Liver (tissue), 8 donors: ENCODE measurements at regions not wholly inside any gene's neighbourhood (a gene's known extent, or its start where the extent isn't known, plus 50 kb on each side); places are given as distances from the start of the nearest gene placed in this dataset.

Source experiments
- DNase-seq: peaks from one replicate; pipeline ENCODE4 v3.0.0-alpha.2; 2017; ENCODE audit warnings: low spot score
- H3K27ac ChIP-seq, 2 donors: one replicate each; pipeline ENCODE4 v1.7.0; 2013; ENCODE audit warnings: inconsistent platforms in 2 of 2, low read length in 2 of 2, control low read depth in 1 of 2, low read depth in 1 of 2, mild to moderate bottlenecking in 1 of 2
- H3K27me3 ChIP-seq, 4 donors: one replicate each; pipeline versions ENCODE4 v1.6.1 to v1.7.0; 2013; ENCODE audit warnings: low read length in 3 of 4, inconsistent platforms in 1 of 4, mild to moderate bottlenecking in 1 of 4, moderate library complexity in 1 of 4; ENCODE audit not compliant: control insufficient read depth in 4 of 4, insufficient read depth in 4 of 4
- H3K36me3 ChIP-seq, 4 donors: one replicate each; pipeline versions ENCODE4 v1.6.1 to v1.7.0; 2013; ENCODE audit warnings: low read length in 3 of 4, mild to moderate bottlenecking in 3 of 4, low read depth in 1 of 4, moderate library complexity in 1 of 4; ENCODE audit not compliant: control insufficient read depth in 4 of 4, insufficient read depth in 3 of 4
- H3K4me1 ChIP-seq, 4 donors: one replicate each; pipeline versions ENCODE4 v1.6.1 to v1.7.0; 2013; ENCODE audit warnings: low read length in 3 of 4, mild to moderate bottlenecking in 3 of 4, moderate library complexity in 1 of 4; ENCODE audit not compliant: control insufficient read depth in 4 of 4, insufficient read depth in 4 of 4
- H3K4me3 ChIP-seq, 3 donors: one replicate each; pipeline versions ENCODE4 v1.6.1 to v1.7.0; 2013; ENCODE audit warnings: low read length in 3 of 3, control low read depth in 1 of 3, low read depth in 1 of 3, mild to moderate bottlenecking in 1 of 3
- H3K9ac ChIP-seq, 2 donors: one replicate each; pipeline ENCODE4 v1.7.0; 2013; ENCODE audit warnings: low read length in 2 of 2, mild to moderate bottlenecking in 2 of 2, moderate library complexity in 2 of 2, control low read depth in 1 of 2, low read depth in 1 of 2
- H3K9me3 ChIP-seq, 4 donors: one replicate each; pipeline versions ENCODE4 v1.6.1 to v1.7.0; 2013; ENCODE audit warnings: low read length in 3 of 4; ENCODE audit not compliant: control insufficient read depth in 4 of 4
- EGR1 ChIP-seq, 2 donors: IDR thresholded peaks; 2 replicates each; pipeline ENCODE4 v1.6.1; 2016 to 2018; ENCODE audit warnings: antibody characterized with exemption in 2 of 2, low read depth in 2 of 2
- FOXA1 ChIP-seq: IDR thresholded peaks from 2 replicates; pipeline ENCODE4 v1.6.1; 2016; ENCODE audit warnings: antibody characterized with exemption
- FOXA2 ChIP-seq: IDR thresholded peaks from 2 replicates; pipeline ENCODE4 v1.6.1; 2016; ENCODE audit warnings: antibody characterized with exemption
- GABPA ChIP-seq, 2 donors: IDR thresholded peaks in 1 of 2; conservative IDR thresholded peaks in 1 of 2; 2 replicates each; pipeline ENCODE4 v1.6.1; 2016; ENCODE audit warnings: antibody characterized with exemption in 2 of 2, mild to moderate bottlenecking in 1 of 2, moderate library complexity in 1 of 2
- HNF4A ChIP-seq, 2 donors: conservative IDR thresholded peaks; 2 replicates each; pipeline ENCODE4 v1.6.1; 2016; ENCODE audit warnings: antibody characterized with exemption in 2 of 2, mild to moderate bottlenecking in 2 of 2
- HNF4G ChIP-seq: IDR thresholded peaks from 2 replicates; pipeline ENCODE4 v1.6.1; 2016; ENCODE audit warnings: antibody characterized with exemption
- JUND ChIP-seq, 2 donors: IDR thresholded peaks; 2 replicates each; pipeline ENCODE4 v1.6.1; 2016; ENCODE audit warnings: antibody characterized with exemption in 2 of 2
- NR2F2 ChIP-seq: IDR thresholded peaks from 2 replicates; pipeline ENCODE4 v1.6.1; 2016; ENCODE audit warnings: antibody characterized with exemption
- RAD21 ChIP-seq, 2 donors: IDR thresholded peaks; 2 replicates each; pipeline ENCODE4 v1.6.1; 2016; ENCODE audit warnings: antibody characterized with exemption in 2 of 2, mild to moderate bottlenecking in 2 of 2
- RXRA ChIP-seq, 2 donors: IDR thresholded peaks; 2 replicates each; pipeline ENCODE4 v1.6.1; 2017 to 2018; ENCODE audit warnings: antibody characterized with exemption in 2 of 2, mild to moderate bottlenecking in 1 of 2
- SP1 ChIP-seq: IDR thresholded peaks from 2 replicates; pipeline ENCODE4 v1.6.1; 2018; ENCODE audit warnings: antibody characterized with exemption, mild to moderate bottlenecking
- TAF1 ChIP-seq: conservative IDR thresholded peaks from 2 replicates; pipeline ENCODE4 v1.6.1; 2016; ENCODE audit warnings: antibody characterized with exemption, mild to moderate bottlenecking
- YY1 ChIP-seq: IDR thresholded peaks from 2 replicates; pipeline ENCODE4 v1.6.1; 2016; ENCODE audit warnings: antibody characterized with exemption, mild to moderate bottlenecking
- WGBS: extraction: QIAGEN DNeasy Blood & Tissue Kit; methylation state at CpG from one replicate; pipeline ENCODE4 v1.1.7; 2013; 5-methylcytosine and 5-hydroxymethylcytosine counted together
- TF ChIP-seq, protein P1 (sequence below): IDR thresholded peaks from 2 replicates; pipeline ENCODE4 v1.6.1; 2016; ENCODE audit warnings: antibody characterized with exemption, mild to moderate bottlenecking
- TF ChIP-seq, protein P2 (sequence below): IDR thresholded peaks from 2 replicates; pipeline ENCODE4 v1.6.1; 2016; ENCODE audit warnings: antibody characterized with exemption
- TF ChIP-seq, protein P3 (sequence below): IDR thresholded peaks from 2 replicates; pipeline ENCODE4 v1.6.1; 2016; ENCODE audit warnings: antibody characterized with exemption
- TF ChIP-seq, protein P4 (sequence below): IDR thresholded peaks from 2 replicates; pipeline ENCODE4 v1.6.1; 2016; ENCODE audit warnings: antibody characterized with exemption
- TF ChIP-seq, protein P5 (sequence below): fragments of 150-350 bp; IDR thresholded peaks from 2 replicates; pipeline ENCODE4 v1.5.1; 2017; ENCODE audit warnings: improper control_type of control experiment, low read depth, low read length; ENCODE audit not compliant: missing input control
- donor health status: healthy.
- donor health status: healthy.
- donor health status: healthy.
- donor health status: healthy.
- donor health status: healthy.

DNA sequence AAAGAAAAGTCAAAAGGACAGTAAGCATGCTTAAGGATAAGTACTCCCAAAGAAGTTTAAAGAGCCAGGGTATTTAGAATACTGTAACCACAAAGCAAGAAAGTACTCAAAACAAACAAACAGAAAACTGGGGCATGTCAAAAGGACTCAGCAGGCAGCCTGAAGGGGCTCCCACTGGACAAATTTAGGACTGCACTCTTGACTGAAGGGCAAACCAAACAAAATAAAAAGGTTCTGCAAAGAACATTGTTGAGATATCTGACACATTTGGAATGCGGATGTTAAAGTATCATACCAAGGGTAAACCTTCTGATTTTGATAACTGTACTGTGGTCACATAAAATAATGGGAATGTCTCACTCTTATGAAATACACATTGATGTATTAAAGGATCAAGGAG, 157.4 kb downstream of the TNFSF13B start (continued):
- TF ChIP-seq, protein P1, sequence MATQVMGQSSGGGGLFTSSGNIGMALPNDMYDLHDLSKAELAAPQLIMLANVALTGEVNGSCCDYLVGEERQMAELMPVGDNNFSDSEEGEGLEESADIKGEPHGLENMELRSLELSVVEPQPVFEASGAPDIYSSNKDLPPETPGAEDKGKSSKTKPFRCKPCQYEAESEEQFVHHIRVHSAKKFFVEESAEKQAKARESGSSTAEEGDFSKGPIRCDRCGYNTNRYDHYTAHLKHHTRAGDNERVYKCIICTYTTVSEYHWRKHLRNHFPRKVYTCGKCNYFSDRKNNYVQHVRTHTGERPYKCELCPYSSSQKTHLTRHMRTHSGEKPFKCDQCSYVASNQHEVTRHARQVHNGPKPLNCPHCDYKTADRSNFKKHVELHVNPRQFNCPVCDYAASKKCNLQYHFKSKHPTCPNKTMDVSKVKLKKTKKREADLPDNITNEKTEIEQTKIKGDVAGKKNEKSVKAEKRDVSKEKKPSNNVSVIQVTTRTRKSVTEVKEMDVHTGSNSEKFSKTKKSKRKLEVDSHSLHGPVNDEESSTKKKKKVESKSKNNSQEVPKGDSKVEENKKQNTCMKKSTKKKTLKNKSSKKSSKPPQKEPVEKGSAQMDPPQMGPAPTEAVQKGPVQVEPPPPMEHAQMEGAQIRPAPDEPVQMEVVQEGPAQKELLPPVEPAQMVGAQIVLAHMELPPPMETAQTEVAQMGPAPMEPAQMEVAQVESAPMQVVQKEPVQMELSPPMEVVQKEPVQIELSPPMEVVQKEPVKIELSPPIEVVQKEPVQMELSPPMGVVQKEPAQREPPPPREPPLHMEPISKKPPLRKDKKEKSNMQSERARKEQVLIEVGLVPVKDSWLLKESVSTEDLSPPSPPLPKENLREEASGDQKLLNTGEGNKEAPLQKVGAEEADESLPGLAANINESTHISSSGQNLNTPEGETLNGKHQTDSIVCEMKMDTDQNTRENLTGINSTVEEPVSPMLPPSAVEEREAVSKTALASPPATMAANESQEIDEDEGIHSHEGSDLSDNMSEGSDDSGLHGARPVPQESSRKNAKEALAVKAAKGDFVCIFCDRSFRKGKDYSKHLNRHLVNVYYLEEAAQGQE = no peak
- no peak for TF ChIP-seq HNF4G
- TF ChIP-seq, protein P2, sequence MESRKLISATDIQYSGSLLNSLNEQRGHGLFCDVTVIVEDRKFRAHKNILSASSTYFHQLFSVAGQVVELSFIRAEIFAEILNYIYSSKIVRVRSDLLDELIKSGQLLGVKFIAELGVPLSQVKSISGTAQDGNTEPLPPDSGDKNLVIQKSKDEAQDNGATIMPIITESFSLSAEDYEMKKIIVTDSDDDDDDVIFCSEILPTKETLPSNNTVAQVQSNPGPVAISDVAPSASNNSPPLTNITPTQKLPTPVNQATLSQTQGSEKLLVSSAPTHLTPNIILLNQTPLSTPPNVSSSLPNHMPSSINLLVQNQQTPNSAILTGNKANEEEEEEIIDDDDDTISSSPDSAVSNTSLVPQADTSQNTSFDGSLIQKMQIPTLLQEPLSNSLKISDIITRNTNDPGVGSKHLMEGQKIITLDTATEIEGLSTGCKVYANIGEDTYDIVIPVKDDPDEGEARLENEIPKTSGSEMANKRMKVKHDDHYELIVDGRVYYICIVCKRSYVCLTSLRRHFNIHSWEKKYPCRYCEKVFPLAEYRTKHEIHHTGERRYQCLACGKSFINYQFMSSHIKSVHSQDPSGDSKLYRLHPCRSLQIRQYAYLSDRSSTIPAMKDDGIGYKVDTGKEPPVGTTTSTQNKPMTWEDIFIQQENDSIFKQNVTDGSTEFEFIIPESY = no peak
- TF ChIP-seq, protein P3, sequence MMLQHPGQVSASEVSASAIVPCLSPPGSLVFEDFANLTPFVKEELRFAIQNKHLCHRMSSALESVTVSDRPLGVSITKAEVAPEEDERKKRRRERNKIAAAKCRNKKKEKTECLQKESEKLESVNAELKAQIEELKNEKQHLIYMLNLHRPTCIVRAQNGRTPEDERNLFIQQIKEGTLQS = no peak

DNA sequence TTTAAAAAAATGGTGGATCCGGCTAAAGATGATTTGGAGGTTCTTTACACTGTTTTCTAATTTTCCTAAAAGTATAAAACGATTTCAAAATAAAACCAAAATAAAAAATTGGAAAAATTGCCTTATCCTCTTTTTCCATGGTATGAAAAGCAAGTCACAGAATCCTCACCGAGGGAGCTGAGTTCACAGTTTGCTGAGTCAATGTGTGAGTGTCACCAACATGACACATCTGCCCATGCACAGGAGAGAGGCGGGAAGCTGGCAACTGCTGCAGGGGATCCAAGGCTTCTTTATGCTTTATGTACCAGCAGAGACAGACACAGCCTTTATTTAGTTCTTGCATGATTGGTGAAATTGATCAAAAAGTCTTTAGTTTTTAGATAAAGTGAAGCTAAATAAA, 157.8 kb downstream of the TNFSF13B start:
- H3K4me1 ChIP-seq = no peaks in the 10 kb centered on the region
- no peak overlapping the region for H3K4me3 ChIP-seq
- H3K27me3 ChIP-seq = no peaks in the 10 kb centered on the region
- 60% methylated on average over 4 of the region's 4 CpGs for WGBS
- TF ChIP-seq, protein P3 = no peak
- no peak for TF ChIP-seq HNF4A (conservative IDR thresholded peaks at IDR 0.05)
- TF ChIP-seq FOXA1 = no peak
- TF ChIP-seq GABPA (IDR thresholded peaks at IDR 0.05 in 1 of 2, conservative IDR thresholded peaks at IDR 0.05 in 1 of 2) = no peak
- TF ChIP-seq EGR1 (IDR thresholded peaks at IDR 0.05; ENCODE audit: low read depth in 2 of 2) = no peak
- no peak for TF ChIP-seq HNF4G
- no peak for TF ChIP-seq TAF1
- TF ChIP-seq FOXA2 = no peak
- TF ChIP-seq, protein P4, sequence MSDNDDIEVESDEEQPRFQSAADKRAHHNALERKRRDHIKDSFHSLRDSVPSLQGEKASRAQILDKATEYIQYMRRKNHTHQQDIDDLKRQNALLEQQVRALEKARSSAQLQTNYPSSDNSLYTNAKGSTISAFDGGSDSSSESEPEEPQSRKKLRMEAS = no peak
- TF ChIP-seq, protein P1 = no peak
- no peak for TF ChIP-seq RAD21 (IDR thresholded peaks at IDR 0.05)
- TF ChIP-seq YY1 = no peak
- no peak for TF ChIP-seq RXRA (IDR thresholded peaks at IDR 0.05)
- no peak for TF ChIP-seq NR2F2
- TF ChIP-seq, protein P2 = no peak
- no peak for TF ChIP-seq SP1
- TF ChIP-seq, protein P5, sequence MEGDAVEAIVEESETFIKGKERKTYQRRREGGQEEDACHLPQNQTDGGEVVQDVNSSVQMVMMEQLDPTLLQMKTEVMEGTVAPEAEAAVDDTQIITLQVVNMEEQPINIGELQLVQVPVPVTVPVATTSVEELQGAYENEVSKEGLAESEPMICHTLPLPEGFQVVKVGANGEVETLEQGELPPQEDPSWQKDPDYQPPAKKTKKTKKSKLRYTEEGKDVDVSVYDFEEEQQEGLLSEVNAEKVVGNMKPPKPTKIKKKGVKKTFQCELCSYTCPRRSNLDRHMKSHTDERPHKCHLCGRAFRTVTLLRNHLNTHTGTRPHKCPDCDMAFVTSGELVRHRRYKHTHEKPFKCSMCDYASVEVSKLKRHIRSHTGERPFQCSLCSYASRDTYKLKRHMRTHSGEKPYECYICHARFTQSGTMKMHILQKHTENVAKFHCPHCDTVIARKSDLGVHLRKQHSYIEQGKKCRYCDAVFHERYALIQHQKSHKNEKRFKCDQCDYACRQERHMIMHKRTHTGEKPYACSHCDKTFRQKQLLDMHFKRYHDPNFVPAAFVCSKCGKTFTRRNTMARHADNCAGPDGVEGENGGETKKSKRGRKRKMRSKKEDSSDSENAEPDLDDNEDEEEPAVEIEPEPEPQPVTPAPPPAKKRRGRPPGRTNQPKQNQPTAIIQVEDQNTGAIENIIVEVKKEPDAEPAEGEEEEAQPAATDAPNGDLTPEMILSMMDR = no peak
- no peak for TF ChIP-seq JUND (IDR thresholded peaks at IDR 0.05)
- no peak overlapping the region for H3K9ac ChIP-seq
- no peaks in the 10 kb centered on the region for H3K9me3 ChIP-seq
- no peak for DNase-seq
- H3K36me3 ChIP-seq = no peaks in the 10 kb centered on the region
- no peak overlapping the region for H3K27ac ChIP-seq
